ENCODE measurements at regions not wholly inside any gene's neighbourhood (a gene's known extent, or its start where the extent isn't known, plus 50 kb on each side); places are given as distances from the start of the nearest gene placed in this dataset.

GRCh38 chr10:34869135-34869836 lies 54.2 kb upstream of the PARD3 start:
- Histone ChIP-seq H3K4me1 (peaks cover 5% of the 10 kb centered on the region), H3K27me3 (ENCODE audit: low read depth) (no peaks in the 10 kb centered on the region), H3K4me3 (no peak overlapping the region), H3K9me3 (no peaks in the 10 kb centered on the region), H3K36me3 (replicated peaks) (no peaks in the 10 kb centered on the region)
- DNase-seq (ENCODE audit: low spot score in 2 of 2), result no peak
- in situ Hi-C loops (cut with MboI; ENCODE audit: low sequenced_read_pairs), result no loop called here

- no peaks in the 10 kb centered on the region for H3K9me3 ChIP-seq
- H3K27me3 ChIP-seq (ENCODE audit: low read depth), result no peaks in the 10 kb centered on the region
- in situ Hi-C loops (cut with MboI; ENCODE audit: low sequenced_read_pairs), result no loop called here
- H3K4me1 ChIP-seq, result peaks cover 8% of the 10 kb centered on the region
- DNase-seq (ENCODE audit: low spot score in 2 of 2), result no peak
- no peak overlapping the region for H3K4me3 ChIP-seq
- H3K36me3 ChIP-seq (replicated peaks), result no peaks in the 10 kb centered on the region
Observed at GRCh38 chr10:34868589-34868988, 53.5 kb upstream of the PARD3 start.

- H3K4me1 ChIP-seq, result peaks cover 11% of the 10 kb centered on the region
Observed at GRCh38 chr10:34866848-34867247, 51.8 kb upstream of the PARD3 start.

More at GRCh38 chr10:34866848-34867247, 51.8 kb upstream of the PARD3 start:
- peak in 1 of 2 experiments; percentile 42 for DNase-seq (ENCODE audit: low spot score in 2 of 2)
- Histone ChIP-seq H3K36me3 (replicated peaks) (no peaks in the 10 kb centered on the region), H3K27me3 (ENCODE audit: low read depth) (no peaks in the 10 kb centered on the region), H3K9me3 (no peaks in the 10 kb centered on the region), H3K4me3 (no peak overlapping the region)
- in situ Hi-C loops (cut with MboI; ENCODE audit: low sequenced_read_pairs), result no loop called here

Measured in HAP-1 (cell line).